ENCODE measurements at regions not wholly inside any gene's neighbourhood (a gene's known extent, or its start where the extent isn't known, plus 50 kb on each side); places are given as distances from the start of the nearest gene placed in this dataset.
A peak's percentile ranks its signal among the peaks of the same experiment; 100 is the strongest.

- Histone ChIP-seq H3K9me3 (ENCODE audit: low read depth) (peaks cover 3% of the 10 kb centered on the region), H3K4me1 (ENCODE audit: low read depth) (no peaks in the 10 kb centered on the region), H3K27ac (no peak overlapping the region), H3K36me3 (no peaks in the 10 kb centered on the region), H3K4me3 (no peak overlapping the region), H3K27me3 (no peaks in the 10 kb centered on the region)
- no peak for DNase-seq (ENCODE audit: low read depth in 1 of 2, low spot score in 1 of 2)
- no peak for TF ChIP-seq CTCF (IDR thresholded peaks at IDR 0.05; ENCODE audit: low read depth, low read length)
These were observed 296.8 kb upstream of the DIAPH2 start for GRCh38 chrX:96387801-96388200.

- Histone ChIP-seq H3K4me3 (no peak overlapping the region), H3K27ac (no peak overlapping the region), H3K27me3 (no peaks in the 10 kb centered on the region), H3K4me1 (ENCODE audit: low read depth) (no peaks in the 10 kb centered on the region), H3K9me3 (ENCODE audit: low read depth) (peaks cover 3% of the 10 kb centered on the region), H3K36me3 (no peaks in the 10 kb centered on the region)
- DNase-seq (ENCODE audit: low read depth in 1 of 2, low spot score in 1 of 2): peak in 1 of 2 donors; percentile 24
- TF ChIP-seq CTCF (IDR thresholded peaks at IDR 0.05; ENCODE audit: low read depth, low read length): no peak
These were observed 295.2 kb upstream of the DIAPH2 start for GRCh38 chrX:96389281-96390047.

GRCh38 chrX:96394598-96394997 lies 290.0 kb upstream of the DIAPH2 start:
- Histone ChIP-seq H3K9me3 (ENCODE audit: low read depth) (no peaks in the 10 kb centered on the region), H3K4me3 (no peak overlapping the region), H3K27ac (no peak overlapping the region), H3K36me3 (no peaks in the 10 kb centered on the region), H3K4me1 (ENCODE audit: low read depth) (no peaks in the 10 kb centered on the region), H3K27me3 (no peaks in the 10 kb centered on the region)
- TF ChIP-seq CTCF (IDR thresholded peaks at IDR 0.05; ENCODE audit: low read depth, low read length): no peak
- no peak for DNase-seq (ENCODE audit: low read depth in 1 of 2, low spot score in 1 of 2)

DNA sequence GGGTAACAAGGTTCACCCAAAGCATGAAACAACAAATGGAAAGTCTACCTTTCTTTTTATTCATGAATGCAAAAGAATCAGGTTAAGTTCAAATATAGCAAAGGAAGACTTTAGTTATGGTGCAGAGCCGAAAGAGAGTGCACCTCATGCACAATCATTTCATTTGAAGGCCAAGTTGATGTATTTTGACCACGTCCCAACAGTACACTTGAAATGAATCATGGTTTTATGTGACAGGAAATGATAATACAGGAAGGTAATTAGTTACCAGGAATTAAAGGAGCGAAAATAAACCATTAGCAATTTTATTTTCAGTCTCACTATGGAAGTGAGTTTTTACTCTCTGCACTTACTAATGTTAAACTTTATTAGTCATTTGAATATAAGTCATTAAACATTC lies 281.2 kb upstream of the DIAPH2 start:
- H3K9me3 ChIP-seq (ENCODE audit: low read depth): no peaks in the 10 kb centered on the region

DNA sequence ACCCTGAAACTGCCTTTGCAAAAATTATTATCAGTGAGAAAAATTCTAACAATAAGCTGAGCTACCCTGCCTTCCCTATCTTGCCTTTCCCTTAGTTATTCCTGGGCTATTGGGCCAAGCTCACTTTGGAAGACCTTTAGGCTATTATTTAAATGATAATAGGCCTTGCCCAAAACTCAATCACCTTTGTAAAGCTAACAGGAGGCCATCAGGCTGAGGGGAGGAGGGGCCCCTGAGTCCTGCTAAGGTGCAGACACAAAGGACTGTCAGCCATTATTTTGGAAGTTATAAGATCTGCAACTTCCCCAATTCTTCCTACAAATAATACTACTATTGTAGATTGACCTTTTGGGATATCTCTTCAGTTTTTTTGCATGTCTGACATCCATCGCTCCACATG lies 278.8 kb upstream of the DIAPH2 start:
- no peaks in the 10 kb centered on the region for H3K36me3 ChIP-seq
- DNase-seq (ENCODE audit: low read depth in 1 of 2, low spot score in 1 of 2): no peak
- H3K4me1 ChIP-seq (ENCODE audit: low read depth): no peaks in the 10 kb centered on the region
- no peaks in the 10 kb centered on the region for H3K27me3 ChIP-seq
- H3K9me3 ChIP-seq (ENCODE audit: low read depth): no peaks in the 10 kb centered on the region
- H3K4me3 ChIP-seq: no peak overlapping the region
- no peak for TF ChIP-seq CTCF (IDR thresholded peaks at IDR 0.05; ENCODE audit: low read depth, low read length)
- no peak overlapping the region for H3K27ac ChIP-seq

More for the DNA sequence above, 281.2 kb upstream of the DIAPH2 start:
- no peaks in the 10 kb centered on the region for H3K4me1 ChIP-seq (ENCODE audit: low read depth)
- H3K4me3 ChIP-seq: no peak overlapping the region
- no peak for DNase-seq (ENCODE audit: low read depth in 1 of 2, low spot score in 1 of 2)
- no peaks in the 10 kb centered on the region for H3K27me3 ChIP-seq
- no peaks in the 10 kb centered on the region for H3K36me3 ChIP-seq
- no peak overlapping the region for H3K27ac ChIP-seq
- TF ChIP-seq CTCF (IDR thresholded peaks at IDR 0.05; ENCODE audit: low read depth, low read length): no peak
